Right atrium auricular region (tissue), 2 donors: ENCODE measurements at regions not wholly inside any gene's neighbourhood (a gene's known extent, or its start where the extent isn't known, plus 50 kb on each side); places are given as distances from the start of the nearest gene placed in this dataset.

Experiments used
- DNase-seq: peaks from one replicate; pipeline ENCODE4 v3.0.0-alpha.2; 2019; ENCODE audit warnings: low spot score
- H3K27ac ChIP-seq, 2 donors: fragments of 200-600 bp; sonication (generic); 1 replicate in 1 of 2; 2 replicates in 1 of 2; pipeline ENCODE4 v1.5.1; 2016 to 2019
- H3K27me3 ChIP-seq, 2 donors: fragments of 200-600 bp; sonication (generic); one replicate each; pipeline versions ENCODE4 v1.5.1 to v1.6.0; 2017 to 2019
- H3K36me3 ChIP-seq: fragments of 200-600 bp; sonication (generic); one replicate; pipeline ENCODE4 v1.5.1; 2016
- H3K4me1 ChIP-seq, 2 donors: fragments of 200-600 bp; sonication (generic); one replicate each; pipeline versions ENCODE4 v1.5.1 to v1.6.0; 2017 to 2019
- H3K4me3 ChIP-seq, 2 donors: fragments of 200-600 bp; sonication (generic); 1 replicate in 1 of 2; 2 replicates in 1 of 2; pipeline ENCODE4 v1.5.1; 2017 to 2019; ENCODE audit warnings: mild to moderate bottlenecking in 1 of 2, moderate library complexity in 1 of 2
- H3K9me3 ChIP-seq, 2 donors: fragments of 200-600 bp; sonication (generic); one replicate each; pipeline ENCODE4 v1.5.1; 2019
- TF ChIP-seq, protein P1 (sequence below), 2 donors: fragments of 200-600 bp; sonication (generic); IDR thresholded peaks; one replicate each; pipeline ENCODE4 v1.5.1; 2019; ENCODE audit warnings: antibody characterized with exemption in 2 of 2

DNA sequence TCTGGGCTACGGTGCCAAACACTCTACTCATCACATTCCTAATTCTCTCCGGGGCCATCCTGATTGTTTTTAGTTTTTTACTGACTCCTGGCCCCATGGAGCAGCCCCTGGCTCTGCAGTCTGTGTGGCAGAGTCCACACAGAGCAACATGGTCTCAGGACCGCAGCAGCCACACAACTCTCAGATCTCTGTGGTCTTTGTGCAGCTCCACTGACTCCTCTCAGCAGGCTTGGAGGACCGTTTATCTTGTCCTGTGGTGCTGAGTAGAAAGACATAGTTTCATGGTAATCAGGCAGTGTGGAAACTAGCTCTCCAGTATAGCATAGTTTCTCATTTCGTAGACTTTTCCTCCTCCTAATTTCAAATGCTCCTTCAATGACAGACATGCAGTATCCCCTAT, 168.4 kb downstream of the EDN1 start:
- no peaks in the 10 kb centered on the region for H3K36me3 ChIP-seq
- no peaks in the 10 kb centered on the region for H3K4me1 ChIP-seq
- no peak for DNase-seq
- peaks cover 0 to 8% of the 10 kb centered on the region in 2 donors for H3K9me3 ChIP-seq
- no peak overlapping the region for H3K4me3 ChIP-seq
- no peak overlapping the region for H3K27ac ChIP-seq
- no peaks in the 10 kb centered on the region for H3K27me3 ChIP-seq
- TF ChIP-seq, protein P1, sequence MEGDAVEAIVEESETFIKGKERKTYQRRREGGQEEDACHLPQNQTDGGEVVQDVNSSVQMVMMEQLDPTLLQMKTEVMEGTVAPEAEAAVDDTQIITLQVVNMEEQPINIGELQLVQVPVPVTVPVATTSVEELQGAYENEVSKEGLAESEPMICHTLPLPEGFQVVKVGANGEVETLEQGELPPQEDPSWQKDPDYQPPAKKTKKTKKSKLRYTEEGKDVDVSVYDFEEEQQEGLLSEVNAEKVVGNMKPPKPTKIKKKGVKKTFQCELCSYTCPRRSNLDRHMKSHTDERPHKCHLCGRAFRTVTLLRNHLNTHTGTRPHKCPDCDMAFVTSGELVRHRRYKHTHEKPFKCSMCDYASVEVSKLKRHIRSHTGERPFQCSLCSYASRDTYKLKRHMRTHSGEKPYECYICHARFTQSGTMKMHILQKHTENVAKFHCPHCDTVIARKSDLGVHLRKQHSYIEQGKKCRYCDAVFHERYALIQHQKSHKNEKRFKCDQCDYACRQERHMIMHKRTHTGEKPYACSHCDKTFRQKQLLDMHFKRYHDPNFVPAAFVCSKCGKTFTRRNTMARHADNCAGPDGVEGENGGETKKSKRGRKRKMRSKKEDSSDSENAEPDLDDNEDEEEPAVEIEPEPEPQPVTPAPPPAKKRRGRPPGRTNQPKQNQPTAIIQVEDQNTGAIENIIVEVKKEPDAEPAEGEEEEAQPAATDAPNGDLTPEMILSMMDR (IDR thresholded peaks at IDR 0.05): no peak

DNA sequence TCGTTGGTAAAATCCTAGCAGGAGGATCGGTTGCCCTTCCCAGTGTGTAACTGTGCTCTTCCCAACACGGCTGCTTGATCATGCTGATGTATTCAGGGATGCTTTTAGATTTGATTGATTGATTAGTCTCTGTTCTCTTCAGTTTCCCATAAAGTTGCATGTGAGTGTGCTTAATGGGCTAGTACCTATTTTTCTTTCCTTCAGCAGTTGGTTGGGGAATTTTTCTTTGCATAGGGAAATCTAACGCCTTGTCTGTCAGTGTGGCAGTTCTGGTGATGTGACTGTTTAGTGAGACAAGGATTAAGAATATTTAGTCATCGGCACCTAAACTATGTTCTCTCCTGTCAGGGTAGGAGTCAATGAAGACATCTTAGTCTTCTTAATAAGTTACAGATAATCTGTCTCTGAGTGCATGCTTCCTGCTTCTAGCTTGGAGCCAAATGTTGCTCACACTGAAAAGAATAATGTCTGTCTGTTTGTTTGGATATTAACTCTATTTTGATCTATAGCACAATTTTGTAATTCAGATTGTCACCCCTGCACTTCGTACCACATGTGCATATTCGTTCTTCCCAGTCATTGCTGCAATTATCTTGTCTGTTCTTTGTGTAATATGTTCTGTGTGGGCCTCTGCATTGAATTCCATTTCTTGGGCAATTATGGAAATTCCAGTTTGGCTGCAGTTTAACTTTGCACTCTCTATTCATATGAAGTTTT, 169.9 kb downstream of the EDN1 start:
- no peaks in the 10 kb centered on the region for H3K36me3 ChIP-seq
- H3K27me3 ChIP-seq: no peaks in the 10 kb centered on the region
- H3K4me1 ChIP-seq: no peaks in the 10 kb centered on the region
- TF ChIP-seq, protein P1 (IDR thresholded peaks at IDR 0.05): no peak
- DNase-seq: no peak
- H3K4me3 ChIP-seq: no peak overlapping the region
- no peak overlapping the region for H3K27ac ChIP-seq
- H3K9me3 ChIP-seq: no peaks in the 10 kb centered on the region

DNA sequence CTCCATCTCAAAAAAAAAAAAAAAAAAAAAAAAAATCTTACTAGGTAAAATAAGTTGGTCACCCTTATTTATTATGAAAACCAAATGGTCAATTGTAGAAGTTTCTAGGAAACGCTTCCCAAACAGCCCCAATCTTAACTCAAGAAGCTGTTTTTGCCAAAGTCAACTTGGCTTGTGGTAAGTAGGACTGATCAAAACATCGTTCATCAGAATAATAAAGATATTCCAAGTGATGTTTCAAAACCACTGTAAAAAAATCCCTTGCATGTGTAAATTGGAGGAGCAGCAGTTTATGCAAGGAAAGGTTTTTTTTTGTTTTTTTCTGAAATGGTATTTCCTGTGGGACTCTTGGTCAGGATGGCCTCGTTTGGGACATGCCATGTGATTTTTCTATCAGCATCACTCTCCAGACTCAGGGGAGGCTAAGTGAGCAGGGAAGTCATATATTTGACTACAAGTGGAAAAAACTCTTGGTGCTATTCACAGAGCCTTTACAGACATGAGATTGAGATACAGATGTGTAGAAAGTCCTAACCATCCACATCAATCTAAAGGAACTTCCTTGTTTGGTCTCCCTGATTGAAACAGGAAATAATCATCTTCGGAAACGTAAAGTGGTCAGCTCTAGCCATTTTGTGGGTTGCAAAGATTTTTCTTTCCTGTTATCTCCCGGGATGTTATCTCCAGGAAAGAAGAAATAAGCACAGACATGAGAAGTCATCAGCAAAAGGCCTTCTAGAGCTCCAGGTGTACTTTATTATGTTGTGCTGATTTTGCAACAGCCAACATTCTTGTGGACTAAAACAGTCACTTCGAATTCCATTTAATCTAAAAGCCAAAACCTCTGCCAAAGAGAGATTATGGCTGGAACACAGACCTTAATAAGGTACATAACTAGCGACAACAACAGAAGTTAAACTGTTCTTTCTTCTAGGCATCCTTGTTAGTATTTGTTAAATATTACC, 177.8 kb downstream of the EDN1 start:
- no peaks in the 10 kb centered on the region for H3K27me3 ChIP-seq
- no peaks in the 10 kb centered on the region for H3K36me3 ChIP-seq
- H3K4me3 ChIP-seq: no peak overlapping the region
- H3K4me1 ChIP-seq: peaks cover 0 to 7% of the 10 kb centered on the region in 2 donors
- TF ChIP-seq, protein P1 (IDR thresholded peaks at IDR 0.05): no peak
- H3K27ac ChIP-seq: peak overlapping the region; percentile 29 to 37
- peaks cover 0 to 9% of the 10 kb centered on the region in 2 donors for H3K9me3 ChIP-seq
- DNase-seq: no peak

DNA sequence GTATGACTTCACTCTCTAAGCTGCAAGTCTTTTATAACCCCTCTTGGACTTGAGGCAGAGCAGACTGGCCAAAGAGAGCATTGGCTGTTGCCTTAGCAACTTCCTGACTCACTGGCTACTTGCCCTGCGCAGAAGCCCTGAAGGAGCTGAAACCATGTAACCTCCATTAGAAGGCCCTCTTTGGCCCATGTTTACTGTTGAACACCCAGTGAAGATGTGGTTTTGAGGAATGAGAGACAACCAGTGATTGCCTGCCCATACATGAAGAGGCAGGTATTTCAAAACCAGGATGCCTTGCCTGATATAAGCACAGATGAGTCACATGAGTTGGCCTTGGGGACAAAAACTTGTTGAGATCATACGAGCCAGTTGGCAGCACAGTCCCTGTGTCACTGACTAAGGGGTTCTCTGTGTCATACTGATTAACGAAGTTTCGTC, 182.5 kb downstream of the EDN1 start:
- TF ChIP-seq, protein P1 (IDR thresholded peaks at IDR 0.05): no peak
- H3K4me1 ChIP-seq: peaks cover 0 to 6% of the 10 kb centered on the region in 2 donors
- no peaks in the 10 kb centered on the region for H3K27me3 ChIP-seq
- peak; percentile 92 for DNase-seq
- H3K27ac ChIP-seq: peak overlapping the region; percentile 2 to 53
- no peaks in the 10 kb centered on the region for H3K9me3 ChIP-seq
- no peaks in the 10 kb centered on the region for H3K36me3 ChIP-seq
- no peak overlapping the region for H3K4me3 ChIP-seq

DNA sequence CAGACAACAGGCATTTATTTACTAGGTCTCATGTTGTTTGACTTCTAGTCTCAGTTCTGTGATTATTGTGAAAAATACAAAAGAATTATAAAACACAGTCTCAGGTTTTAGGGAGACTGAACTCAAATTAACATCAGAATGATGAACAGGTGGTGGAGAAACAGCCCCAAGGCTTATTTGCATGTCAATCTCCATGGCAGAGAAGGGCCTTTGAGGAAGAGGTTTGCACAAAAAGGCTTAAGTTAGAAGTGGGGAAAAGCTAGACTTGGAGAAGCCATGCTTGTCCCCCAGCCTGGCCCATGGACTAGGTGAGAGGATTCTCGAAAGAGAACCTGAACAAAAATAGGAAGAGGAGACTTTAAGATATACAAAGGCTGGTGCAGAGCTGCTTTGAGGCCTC, 183.3 kb downstream of the EDN1 start:
- no peak for DNase-seq
- H3K4me3 ChIP-seq: no peak overlapping the region
- H3K4me1 ChIP-seq: no peaks in the 10 kb centered on the region
- TF ChIP-seq, protein P1 (IDR thresholded peaks at IDR 0.05): no peak
- no peaks in the 10 kb centered on the region for H3K9me3 ChIP-seq
- no peaks in the 10 kb centered on the region for H3K36me3 ChIP-seq
- no peaks in the 10 kb centered on the region for H3K27me3 ChIP-seq
- peak overlapping the region in 1 of 2 donors; percentile 2 for H3K27ac ChIP-seq
